PC-3 (cell line): ENCODE measurements at regions not wholly inside any gene's neighbourhood (a gene's known extent, or its start where the extent isn't known, plus 50 kb on each side); places are given as distances from the start of the nearest gene placed in this dataset.

Experiments used
- EZH2 ChIP-seq: fragments of 300-600 bp; sonication (generic); IDR thresholded peaks from one replicate; pipeline ENCODE4 v1.6.1; 2017; ENCODE audit warnings: antibody characterized with exemption, mild to moderate bottlenecking, low read length; ENCODE audit not compliant: unreplicated experiment
- EZH2phosphoT487 ChIP-seq: fragments of 300-600 bp; sonication (generic); IDR thresholded peaks from 2 replicates; pipeline ENCODE4 v1.6.1; 2018; ENCODE audit warnings: mild to moderate bottlenecking, antibody characterized with exemption, low read length, borderline replicate concordance
- TF ChIP-seq, protein P1 (sequence below): fragments of 300-600 bp; sonication (generic); conservative IDR thresholded peaks from 2 replicates; pipeline ENCODE4 v1.5.1; 2017; ENCODE audit warnings: antibody characterized with exemption, low read depth, mild to moderate bottlenecking, low read length

DNA sequence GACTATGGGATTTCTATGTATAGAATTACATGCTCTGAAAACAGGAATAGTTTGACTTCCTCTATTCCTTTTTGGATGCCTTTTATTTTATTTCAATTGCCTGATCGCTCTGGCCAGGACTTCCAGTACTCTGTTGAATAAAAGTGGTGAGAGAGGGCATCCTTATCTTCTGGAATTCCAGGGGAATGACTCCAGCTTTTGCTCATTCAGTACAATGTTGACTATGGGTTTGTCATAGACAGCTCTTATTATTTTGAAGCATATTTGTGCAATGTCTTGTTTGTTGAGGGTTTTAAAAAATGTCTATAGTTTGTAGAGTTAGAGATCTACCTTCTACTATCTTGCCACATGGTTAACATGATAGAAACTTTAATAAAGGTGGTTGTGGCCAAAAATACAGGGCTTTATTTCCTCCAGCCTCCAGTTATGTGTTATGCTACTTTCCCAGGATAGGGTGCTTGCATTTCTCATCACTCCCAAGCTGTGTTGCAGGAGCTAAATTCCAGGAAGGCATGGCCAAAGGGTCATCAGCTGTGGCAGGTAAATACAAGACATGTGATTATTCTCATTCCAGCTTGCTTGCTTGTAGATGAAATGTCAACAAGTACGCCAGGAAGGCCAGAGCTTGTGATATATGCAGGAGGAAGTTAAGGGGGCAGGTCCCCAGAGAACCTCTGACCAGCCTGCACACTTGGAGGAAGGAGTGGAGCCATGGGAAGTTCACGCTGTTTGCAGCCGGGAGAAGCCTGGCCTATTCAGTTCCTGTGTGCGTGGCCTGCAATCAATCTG is 142.4 kb upstream of the CPXCR1 start:
- TF ChIP-seq, protein P1, sequence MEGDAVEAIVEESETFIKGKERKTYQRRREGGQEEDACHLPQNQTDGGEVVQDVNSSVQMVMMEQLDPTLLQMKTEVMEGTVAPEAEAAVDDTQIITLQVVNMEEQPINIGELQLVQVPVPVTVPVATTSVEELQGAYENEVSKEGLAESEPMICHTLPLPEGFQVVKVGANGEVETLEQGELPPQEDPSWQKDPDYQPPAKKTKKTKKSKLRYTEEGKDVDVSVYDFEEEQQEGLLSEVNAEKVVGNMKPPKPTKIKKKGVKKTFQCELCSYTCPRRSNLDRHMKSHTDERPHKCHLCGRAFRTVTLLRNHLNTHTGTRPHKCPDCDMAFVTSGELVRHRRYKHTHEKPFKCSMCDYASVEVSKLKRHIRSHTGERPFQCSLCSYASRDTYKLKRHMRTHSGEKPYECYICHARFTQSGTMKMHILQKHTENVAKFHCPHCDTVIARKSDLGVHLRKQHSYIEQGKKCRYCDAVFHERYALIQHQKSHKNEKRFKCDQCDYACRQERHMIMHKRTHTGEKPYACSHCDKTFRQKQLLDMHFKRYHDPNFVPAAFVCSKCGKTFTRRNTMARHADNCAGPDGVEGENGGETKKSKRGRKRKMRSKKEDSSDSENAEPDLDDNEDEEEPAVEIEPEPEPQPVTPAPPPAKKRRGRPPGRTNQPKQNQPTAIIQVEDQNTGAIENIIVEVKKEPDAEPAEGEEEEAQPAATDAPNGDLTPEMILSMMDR: no peak
- TF ChIP-seq EZH2: no peak
- TF ChIP-seq EZH2phosphoT487: no peak
